MCF 10A (cell line): ENCODE measurements at regions not wholly inside any gene's neighbourhood (a gene's known extent, or its start where the extent isn't known, plus 50 kb on each side); places are given as distances from the start of the nearest gene placed in this dataset.

ENCODE experiments used
- BruUV-seq: library from RNA; stranded (reverse); fragments of 400-500 nt; replicated peaks from 2 replicates; lab custom pipeline; 2021; lab: Mats Ljungman, UMichigan
- CTCF ChIA-PET: fragments of 300-600 bp; sonication (Branson Sonifier 250); formaldehyde crosslinking; extraction: SDS; loops from one replicate; lab custom pipeline; 2021; ENCODE audit warnings: antibody characterized with exemption, inconsistent platforms; lab: Yijun Ruan, JAX
- POLR2A ChIA-PET: fragments of 300-600, 350-650 bp; sonication (Branson Sonifier 250); formaldehyde crosslinking; extraction: SDS; loops from one replicate; lab custom pipeline; 2020; ENCODE audit warnings: antibody characterized with exemption, inconsistent platforms; lab: Yijun Ruan, JAX
- DNase-seq: peaks from one replicate; pipeline ENCODE4 v3.0.0-alpha.2; 2018; ENCODE audit not compliant: unreplicated experiment
- H3K27ac Mint-ChIP-seq: one replicate; pipeline ENCODE4 v1.8.0; 2022; ENCODE audit warnings: mild to moderate bottlenecking, low read depth, mixed read lengths; ENCODE audit not compliant: unreplicated experiment
- H3K27me3 Mint-ChIP-seq: one replicate; pipeline ENCODE4 v1.8.0; 2022; ENCODE audit warnings: mixed read lengths; ENCODE audit not compliant: insufficient read depth, unreplicated experiment
- H3K36me3 Mint-ChIP-seq: one replicate; pipeline ENCODE4 v1.8.0; 2022; ENCODE audit warnings: mild to moderate bottlenecking, moderate library complexity, mixed read lengths; ENCODE audit not compliant: insufficient read depth, unreplicated experiment
- H3K4me1 Mint-ChIP-seq: one replicate; pipeline ENCODE4 v1.8.0; 2022; ENCODE audit warnings: mixed read lengths; ENCODE audit not compliant: insufficient read depth, unreplicated experiment
- H3K4me3 Mint-ChIP-seq: one replicate; pipeline ENCODE4 v1.8.0; 2022; ENCODE audit warnings: mild to moderate bottlenecking, moderate library complexity, mixed read lengths; ENCODE audit not compliant: unreplicated experiment
- H3K9me3 Mint-ChIP-seq: one replicate; pipeline ENCODE4 v1.8.0; 2022; ENCODE audit warnings: mixed read lengths; ENCODE audit not compliant: unreplicated experiment
- intact Hi-C: fragments of 100-400 bp; cut with micrococcal nuclease; formaldehyde crosslinking; loops from 2 replicates; pipeline ENCODE4 v1.14.1; 2022
- TF ChIP-seq, protein P1 (sequence below): fragments of 200-600 bp; IDR thresholded peaks from one replicate; pipeline ENCODE4 v1.8.0; 2022; ENCODE audit warnings: antibody characterized with exemption, mild to moderate bottlenecking; ENCODE audit not compliant: unreplicated experiment

DNA sequence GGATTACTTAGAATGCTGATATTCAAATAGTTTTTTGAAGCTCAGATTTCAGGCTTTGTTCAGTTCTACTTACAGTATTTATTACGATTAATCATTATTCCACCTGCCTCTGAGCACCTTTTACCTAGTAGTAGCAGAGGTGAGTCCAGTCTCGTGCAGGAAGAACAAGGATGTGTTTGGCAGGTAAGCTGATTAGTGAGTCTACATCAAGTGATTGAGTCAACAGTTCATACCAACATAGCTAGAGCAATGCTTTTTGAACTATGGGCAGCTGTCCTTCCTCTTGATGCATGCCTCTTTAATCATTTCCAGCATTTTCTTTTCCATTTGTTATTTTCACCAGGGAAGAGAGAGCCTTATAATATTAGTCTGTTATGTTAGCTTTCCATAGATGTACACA is 838.9 kb downstream of the USP25 start:
- no peak for DNase-seq
- no TSS peak for BruUV-seq
- peaks cover 28% of the 10 kb centered on the region for H3K4me1 Mint-ChIP-seq
- TF ChIP-seq, protein P1, sequence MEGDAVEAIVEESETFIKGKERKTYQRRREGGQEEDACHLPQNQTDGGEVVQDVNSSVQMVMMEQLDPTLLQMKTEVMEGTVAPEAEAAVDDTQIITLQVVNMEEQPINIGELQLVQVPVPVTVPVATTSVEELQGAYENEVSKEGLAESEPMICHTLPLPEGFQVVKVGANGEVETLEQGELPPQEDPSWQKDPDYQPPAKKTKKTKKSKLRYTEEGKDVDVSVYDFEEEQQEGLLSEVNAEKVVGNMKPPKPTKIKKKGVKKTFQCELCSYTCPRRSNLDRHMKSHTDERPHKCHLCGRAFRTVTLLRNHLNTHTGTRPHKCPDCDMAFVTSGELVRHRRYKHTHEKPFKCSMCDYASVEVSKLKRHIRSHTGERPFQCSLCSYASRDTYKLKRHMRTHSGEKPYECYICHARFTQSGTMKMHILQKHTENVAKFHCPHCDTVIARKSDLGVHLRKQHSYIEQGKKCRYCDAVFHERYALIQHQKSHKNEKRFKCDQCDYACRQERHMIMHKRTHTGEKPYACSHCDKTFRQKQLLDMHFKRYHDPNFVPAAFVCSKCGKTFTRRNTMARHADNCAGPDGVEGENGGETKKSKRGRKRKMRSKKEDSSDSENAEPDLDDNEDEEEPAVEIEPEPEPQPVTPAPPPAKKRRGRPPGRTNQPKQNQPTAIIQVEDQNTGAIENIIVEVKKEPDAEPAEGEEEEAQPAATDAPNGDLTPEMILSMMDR: no peak
- H3K36me3 Mint-ChIP-seq: no peaks in the 10 kb centered on the region
- H3K4me3 Mint-ChIP-seq: no peak overlapping the region
- intact Hi-C loops: no loop called here
- POLR2A ChIA-PET: interaction anchor here (2.8 to 3.4 kb wide), 2 partner anchors 11 to 18 kb away, joined by 13 to 16 read pairs; no protein-coding TSS in a partner anchor
- no peaks in the 10 kb centered on the region for H3K9me3 Mint-ChIP-seq
- no peaks in the 10 kb centered on the region for H3K27me3 Mint-ChIP-seq
- CTCF ChIA-PET: no interaction called here
- no peak overlapping the region for H3K27ac Mint-ChIP-seq

DNA sequence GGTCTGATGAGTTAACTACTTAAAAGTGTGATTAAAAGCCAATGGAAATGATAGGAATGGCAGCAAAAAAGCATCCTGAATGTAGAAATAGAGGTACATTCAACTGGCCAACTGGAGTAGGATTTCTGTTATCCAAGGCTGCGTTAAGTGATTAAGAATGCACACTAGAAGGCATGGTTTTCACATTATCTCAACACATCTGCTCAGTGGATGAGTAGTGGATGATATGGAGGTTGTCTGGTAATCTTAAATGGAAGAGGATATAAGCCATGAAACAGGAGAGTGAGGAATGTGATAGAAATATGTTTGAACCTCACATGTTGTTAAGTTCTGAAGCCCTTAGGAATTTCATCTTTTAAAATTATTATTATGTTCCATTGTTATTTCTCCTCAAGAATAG is 839.9 kb downstream of the USP25 start:
- CTCF ChIA-PET: interaction anchor here (0.9 kb wide), 1 partner anchor 12 kb away, joined by 3 read pairs; no protein-coding TSS in a partner anchor
- Mint-ChIP-seq H3K27me3 (no peaks in the 10 kb centered on the region), H3K9me3 (no peaks in the 10 kb centered on the region), H3K4me1 (peaks cover 21% of the 10 kb centered on the region), H3K36me3 (no peaks in the 10 kb centered on the region), H3K27ac (peak overlapping the region; percentile 63), H3K4me3 (no peak overlapping the region)
- POLR2A ChIA-PET: interaction anchor here (0.8 to 3.4 kb wide), 3 partner anchors 9 to 17 kb away, joined by 3 to 16 read pairs (median 13); no protein-coding TSS in a partner anchor
- TF ChIP-seq, protein P1: no peak
- intact Hi-C loops: no loop called here
- BruUV-seq: no TSS peak
- DNase-seq: no peak

- Mint-ChIP-seq H3K27ac (peak overlapping the region; percentile 63), H3K36me3 (no peaks in the 10 kb centered on the region), H3K9me3 (no peaks in the 10 kb centered on the region), H3K4me1 (peaks cover 21% of the 10 kb centered on the region), H3K4me3 (no peak overlapping the region), H3K27me3 (no peaks in the 10 kb centered on the region)
- ChIA-PET CTCF (interaction anchor here (0.9 kb wide), 1 partner anchor 12 kb away, joined by 3 read pairs; no protein-coding TSS in a partner anchor), POLR2A (interaction anchor here (0.8 to 3.4 kb wide), 4 partner anchors 10 to 17 kb away, joined by 3 to 16 read pairs (median 8); no protein-coding TSS in a partner anchor)
- peak; percentile 16 for DNase-seq
- TF ChIP-seq, protein P1: no peak
- intact Hi-C loops: no loop called here
- no TSS peak for BruUV-seq
Measured at GRCh38 chr21:16570171-16570570, 840.4 kb downstream of the USP25 start.

- H3K27me3 Mint-ChIP-seq: no peaks in the 10 kb centered on the region
Measured at GRCh38 chr21:16570856-16571255, 841.1 kb downstream of the USP25 start.

More at GRCh38 chr21:16570856-16571255, 841.1 kb downstream of the USP25 start:
- TF ChIP-seq, protein P1: no peak
- CTCF ChIA-PET: interaction anchor here (0.9 kb wide), 1 partner anchor 13 kb away, joined by 3 read pairs; no protein-coding TSS in a partner anchor
- BruUV-seq: no TSS peak
- peak overlapping the region; percentile 63 for H3K27ac Mint-ChIP-seq
- H3K4me3 Mint-ChIP-seq: no peak overlapping the region
- peak; percentile 23 for DNase-seq
- no peaks in the 10 kb centered on the region for H3K9me3 Mint-ChIP-seq
- intact Hi-C loops: no loop called here
- no peaks in the 10 kb centered on the region for H3K36me3 Mint-ChIP-seq
- H3K4me1 Mint-ChIP-seq: peaks cover 21% of the 10 kb centered on the region
- POLR2A ChIA-PET: interaction anchor here (0.8 to 3.4 kb wide), 3 partner anchors 9 to 16 kb away, joined by 3 to 16 read pairs (median 13); no protein-coding TSS in a partner anchor
